CD4-positive, alpha-beta T cell treated with Interleukin-6 at 100 ng/mL for 8 hours (primary cell): ENCODE measurements at regions not wholly inside any gene's neighbourhood (a gene's known extent, or its start where the extent isn't known, plus 50 kb on each side); places are given as distances from the start of the nearest gene placed in this dataset.
"Not testable (repeated sequence)": the region's sequence is repeated elsewhere in the genome, so short reads cannot be mapped to it uniquely, and the experiment has no call there.

Source experiments
- DNase-seq: peaks from one replicate; pipeline ENCODE4 v3.0.0-alpha.2; 2020; ENCODE audit warnings: mixed read lengths, low spot score

GRCh38 chr2:168300460-168300859, 53.1 kb upstream of the STK39 start:
- no peak for DNase-seq

- DNase-seq = no peak
Measured at GRCh38 chr2:168304024-168304681, 56.8 kb upstream of the STK39 start.

DNA sequence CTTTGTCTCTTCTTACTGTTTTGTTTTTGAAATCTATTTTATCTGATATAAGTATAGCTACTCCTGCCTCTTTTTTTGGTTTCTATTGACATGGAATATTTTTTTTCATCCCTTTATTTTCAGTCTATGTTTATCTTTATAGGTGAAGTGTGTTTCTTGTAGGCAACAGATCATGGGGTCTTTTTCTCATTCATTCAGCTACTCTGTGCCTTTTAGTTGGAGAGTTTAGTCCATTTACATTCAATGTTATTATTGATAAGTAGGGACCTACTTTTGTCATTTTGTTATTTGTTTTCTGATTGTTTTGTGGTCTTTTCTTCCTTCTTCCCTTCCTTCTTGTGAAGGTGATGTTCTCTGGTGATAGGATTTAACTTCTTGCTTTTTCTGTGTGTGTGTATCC, 60.0 kb upstream of the STK39 start:
- DNase-seq = no peak

- no peak for DNase-seq
Measured at GRCh38 chr2:168310580-168310979, 63.2 kb upstream of the STK39 start.

- DNase-seq = no peak
Measured at GRCh38 chr2:168311261-168311910, 64.0 kb upstream of the STK39 start.

- no peak for DNase-seq
Measured at GRCh38 chr2:168312036-168312822, 64.8 kb upstream of the STK39 start.

- no peak for DNase-seq
Measured at GRCh38 chr2:168314236-168314635, 66.8 kb upstream of the STK39 start.

GRCh38 chr2:168315331-168316072, 68.1 kb upstream of the STK39 start:
- DNase-seq = no peak

- DNase-seq = no peak
Measured at GRCh38 chr2:168316073-168316440, 68.7 kb upstream of the STK39 start.

- no peak for DNase-seq
Measured at GRCh38 chr2:168317282-168317681, 69.9 kb upstream of the STK39 start.

- no peak for DNase-seq
Measured at GRCh38 chr2:168320267-168320666, 72.9 kb upstream of the STK39 start.

DNA sequence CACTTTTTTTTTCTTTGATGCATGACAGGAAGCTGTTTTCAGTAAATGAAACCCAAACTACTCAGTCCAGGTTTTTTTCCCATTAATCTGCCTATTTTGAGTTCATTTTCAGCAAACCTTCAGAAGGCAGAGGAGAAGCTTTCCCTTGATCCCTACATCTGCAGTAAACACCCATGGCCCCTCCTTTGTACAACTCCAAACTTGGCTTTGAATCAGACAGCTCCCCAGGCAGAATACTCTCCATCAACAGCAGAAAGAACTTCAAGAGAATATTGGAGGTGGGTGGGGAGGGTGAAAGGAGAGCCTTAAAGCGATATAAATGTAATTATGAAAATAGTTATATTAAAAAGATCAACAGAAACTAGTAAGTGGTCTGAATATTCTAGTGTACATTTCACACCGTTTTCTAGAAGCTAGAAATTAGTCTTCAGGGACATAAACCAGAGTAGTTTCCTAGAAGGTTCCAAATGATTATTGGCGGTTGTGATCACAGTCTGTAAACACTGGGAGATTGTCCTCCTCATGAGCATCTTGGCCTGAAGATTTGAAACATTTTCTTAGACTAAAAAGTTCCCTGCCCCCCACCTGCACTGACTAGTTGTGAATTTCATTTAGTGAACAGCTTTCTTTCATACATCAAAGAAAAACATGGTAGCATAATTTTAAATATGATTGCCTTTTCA, 75.1 kb upstream of the STK39 start:
- no peak for DNase-seq

- DNase-seq = no peak
Measured at GRCh38 chr2:168323529-168324021, 76.2 kb upstream of the STK39 start.

DNA sequence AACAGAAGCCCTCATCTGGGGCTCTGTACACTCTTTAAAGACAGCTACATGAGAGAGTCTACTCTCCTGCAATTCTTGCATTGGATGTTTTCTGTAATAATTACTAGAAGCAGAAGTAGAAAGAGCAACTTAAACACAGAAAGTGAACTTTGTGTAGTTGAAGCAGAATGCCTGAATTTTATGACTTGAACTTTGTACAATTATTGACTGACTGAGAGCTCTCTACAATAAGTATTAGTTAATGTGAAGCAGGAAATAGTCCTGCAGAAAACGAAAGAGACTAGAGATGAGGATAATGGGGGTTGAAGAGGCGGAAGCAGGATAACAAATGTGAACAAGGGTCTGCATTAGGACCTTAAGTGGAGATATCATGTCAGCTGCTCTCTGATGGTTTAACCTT, 79.2 kb upstream of the STK39 start:
- no peak for DNase-seq

- DNase-seq = no peak
Measured at GRCh38 chr2:168327328-168327727, 79.9 kb upstream of the STK39 start.

GRCh38 chr2:168328421-168328820, 81.0 kb upstream of the STK39 start:
- DNase-seq = no peak

GRCh38 chr2:168330624-168331423, 83.4 kb upstream of the STK39 start:
- no peak for DNase-seq

- DNase-seq = not testable (repeated sequence)
Measured at GRCh38 chr2:168335254-168335653, 87.9 kb upstream of the STK39 start.

DNA sequence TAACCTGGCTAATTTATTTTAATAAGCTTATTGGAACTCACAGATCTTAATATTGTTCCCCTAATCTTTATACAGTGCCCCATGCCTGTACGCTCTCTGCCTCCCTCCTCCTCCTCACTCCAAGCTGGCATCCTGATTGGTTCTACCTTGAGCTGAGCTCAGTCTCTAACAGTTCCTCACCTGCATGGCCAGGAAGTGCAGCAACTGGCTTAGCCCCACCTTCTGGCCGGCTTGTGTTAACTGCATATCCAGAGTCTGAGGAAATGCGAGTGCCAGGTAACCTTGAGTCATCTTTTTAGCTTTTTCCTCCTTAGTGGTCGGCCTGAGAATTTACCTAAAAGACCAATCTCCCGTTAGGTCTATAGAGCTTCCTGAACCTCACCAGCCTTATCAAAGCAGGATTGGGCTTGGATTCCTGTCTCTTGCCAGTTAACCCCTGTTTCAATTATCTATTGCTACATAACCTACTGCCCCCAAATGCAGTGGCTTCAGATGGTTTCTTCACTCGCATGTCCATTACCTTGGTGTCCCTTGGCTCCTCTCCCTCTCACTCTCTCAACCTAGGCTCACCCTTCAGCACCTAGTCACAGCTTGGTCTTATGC, 89.5 kb upstream of the STK39 start:
- peak; percentile 63 for DNase-seq

GRCh38 chr2:168338292-168338691, 90.9 kb upstream of the STK39 start:
- DNase-seq = no peak
